AG09309 (cell line): ENCODE measurements at regions not wholly inside any gene's neighbourhood (a gene's known extent, or its start where the extent isn't known, plus 50 kb on each side); places are given as distances from the start of the nearest gene placed in this dataset.

Experiments used
- DNase-seq: peaks from one replicate; pipeline ENCODE4 v3.0.0-alpha.2; 2010; ENCODE audit warnings: low read depth
- H3K4me3 ChIP-seq: 2 replicates; pipeline ENCODE4 v1.5.1; 2011; ENCODE audit warnings: mild to moderate bottlenecking, low read depth, low read length, moderate library complexity; ENCODE audit not compliant: control insufficient read depth
- TF ChIP-seq, protein P1 (sequence below): IDR thresholded peaks from 2 replicates; pipeline ENCODE4 v1.5.1; 2011; ENCODE audit warnings: mild to moderate bottlenecking, low read depth, low read length, inconsistent platforms; ENCODE audit not compliant: insufficient read depth, control insufficient read depth; ENCODE audit errors: missing control alignments

DNA sequence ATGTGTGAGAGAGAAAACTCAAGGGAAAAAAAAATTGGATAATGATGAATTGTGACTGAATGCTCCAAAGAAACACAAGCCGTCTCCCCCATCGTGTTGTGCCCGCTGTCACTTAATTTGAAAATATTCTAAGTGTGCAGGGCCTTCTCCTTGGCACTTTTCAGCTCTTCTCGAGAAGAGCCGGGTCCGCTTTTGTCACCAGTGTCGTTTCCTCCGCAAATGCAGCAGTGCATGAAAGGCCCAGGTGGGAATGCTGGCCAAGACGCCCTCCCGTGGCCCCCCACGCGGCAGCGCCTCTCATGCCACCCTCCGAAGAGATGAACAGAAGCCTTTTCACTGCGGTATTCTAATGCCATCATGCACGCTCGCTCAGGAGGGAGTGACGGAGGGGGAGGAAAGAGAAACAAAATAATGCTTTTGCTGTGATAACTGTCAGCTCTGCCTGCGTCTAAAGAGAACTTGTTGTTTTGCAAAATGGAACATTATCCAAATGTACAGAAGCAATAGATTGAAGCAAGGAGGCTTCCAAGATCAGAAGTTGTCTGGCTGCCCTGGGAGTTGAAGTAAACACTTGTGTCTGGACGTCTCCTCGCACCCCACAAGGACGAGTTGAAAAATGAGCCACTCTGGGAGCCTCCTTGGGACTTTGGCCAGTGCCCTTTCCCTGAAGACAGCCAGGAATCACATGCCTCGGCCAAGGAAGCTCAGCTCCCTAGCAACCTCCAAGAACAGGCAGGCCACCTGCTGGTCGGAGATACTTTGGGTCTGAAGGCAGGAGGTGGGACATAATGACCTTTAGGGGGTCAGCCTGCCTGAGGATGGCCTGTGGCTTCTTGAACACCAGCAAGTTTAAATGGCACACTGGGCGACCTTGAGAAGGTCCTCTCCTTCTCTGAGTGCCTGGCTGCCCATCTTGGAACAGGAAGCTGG lies 166.1 kb upstream of the ZC3H12A start:
- DNase-seq: no peak
- TF ChIP-seq, protein P1, sequence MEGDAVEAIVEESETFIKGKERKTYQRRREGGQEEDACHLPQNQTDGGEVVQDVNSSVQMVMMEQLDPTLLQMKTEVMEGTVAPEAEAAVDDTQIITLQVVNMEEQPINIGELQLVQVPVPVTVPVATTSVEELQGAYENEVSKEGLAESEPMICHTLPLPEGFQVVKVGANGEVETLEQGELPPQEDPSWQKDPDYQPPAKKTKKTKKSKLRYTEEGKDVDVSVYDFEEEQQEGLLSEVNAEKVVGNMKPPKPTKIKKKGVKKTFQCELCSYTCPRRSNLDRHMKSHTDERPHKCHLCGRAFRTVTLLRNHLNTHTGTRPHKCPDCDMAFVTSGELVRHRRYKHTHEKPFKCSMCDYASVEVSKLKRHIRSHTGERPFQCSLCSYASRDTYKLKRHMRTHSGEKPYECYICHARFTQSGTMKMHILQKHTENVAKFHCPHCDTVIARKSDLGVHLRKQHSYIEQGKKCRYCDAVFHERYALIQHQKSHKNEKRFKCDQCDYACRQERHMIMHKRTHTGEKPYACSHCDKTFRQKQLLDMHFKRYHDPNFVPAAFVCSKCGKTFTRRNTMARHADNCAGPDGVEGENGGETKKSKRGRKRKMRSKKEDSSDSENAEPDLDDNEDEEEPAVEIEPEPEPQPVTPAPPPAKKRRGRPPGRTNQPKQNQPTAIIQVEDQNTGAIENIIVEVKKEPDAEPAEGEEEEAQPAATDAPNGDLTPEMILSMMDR: no peak
- no peak overlapping the region for H3K4me3 ChIP-seq

DNA sequence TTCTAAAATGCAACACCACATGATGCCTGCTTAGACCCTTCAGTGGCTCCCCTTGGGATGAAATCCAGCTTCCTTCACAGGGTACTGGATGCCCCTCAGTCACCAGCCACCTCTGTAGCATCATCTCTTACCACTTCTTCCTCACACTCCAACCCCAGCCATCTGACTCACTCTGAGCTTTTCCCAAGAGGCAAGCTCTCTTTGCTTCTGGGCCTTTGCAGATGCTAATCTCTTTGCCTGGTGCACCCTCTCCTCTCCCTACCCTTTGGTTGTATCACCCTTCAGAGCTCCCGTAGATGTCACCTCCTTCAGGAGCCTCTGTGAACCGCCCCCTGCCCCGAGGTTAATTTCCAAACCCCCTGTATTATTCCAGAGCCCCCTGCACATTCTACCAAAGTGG lies 164.8 kb upstream of the ZC3H12A start:
- TF ChIP-seq, protein P1: no peak
- DNase-seq: no peak
- H3K4me3 ChIP-seq: no peak overlapping the region

DNA sequence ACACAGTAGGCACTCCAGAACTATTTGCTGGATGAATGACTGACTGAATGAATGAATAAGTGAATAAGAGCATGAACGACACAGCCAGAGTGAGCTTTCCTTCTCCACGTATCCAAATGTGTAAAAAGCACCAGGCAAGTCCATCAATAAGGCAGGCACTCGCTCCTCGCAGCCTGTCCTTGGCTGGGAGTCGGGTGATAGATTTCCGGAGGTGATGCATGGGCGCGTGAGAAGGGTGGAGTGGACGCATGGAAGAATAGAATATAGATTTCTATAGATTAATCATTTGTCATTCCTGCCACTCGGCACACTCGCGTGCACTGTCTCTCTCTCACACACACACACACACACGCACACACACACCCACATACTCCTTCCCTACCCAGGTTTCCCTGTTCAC lies 164.3 kb upstream of the ZC3H12A start:
- DNase-seq: no peak
- TF ChIP-seq, protein P1: no peak

DNA sequence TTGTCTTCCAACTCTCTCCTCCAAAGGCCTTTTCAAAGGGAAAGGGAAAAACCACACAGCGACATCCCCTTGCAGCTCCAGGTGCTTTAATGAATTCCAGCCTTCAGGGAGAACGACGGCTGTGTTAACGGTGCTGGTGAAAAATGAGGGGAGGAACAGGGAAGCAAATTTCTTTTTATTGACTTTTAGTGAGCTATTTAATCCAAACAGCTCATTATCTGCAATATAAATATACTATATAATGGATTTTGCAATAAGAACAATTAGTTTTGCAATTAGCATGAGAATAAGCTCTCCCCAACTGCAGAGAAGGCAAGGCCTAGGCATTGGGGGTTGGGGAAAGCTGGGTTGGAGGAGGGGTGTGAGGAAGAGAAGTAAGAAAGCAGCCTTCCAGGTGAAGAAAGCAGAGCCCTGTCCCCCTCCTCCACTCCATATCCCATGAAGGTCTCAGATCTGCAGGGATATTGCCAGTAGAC lies 159.0 kb upstream of the ZC3H12A start:
- TF ChIP-seq, protein P1: no peak
- no peak overlapping the region for H3K4me3 ChIP-seq
- no peak for DNase-seq

More for the DNA sequence above, 164.3 kb upstream of the ZC3H12A start:
- no peak overlapping the region for H3K4me3 ChIP-seq

DNA sequence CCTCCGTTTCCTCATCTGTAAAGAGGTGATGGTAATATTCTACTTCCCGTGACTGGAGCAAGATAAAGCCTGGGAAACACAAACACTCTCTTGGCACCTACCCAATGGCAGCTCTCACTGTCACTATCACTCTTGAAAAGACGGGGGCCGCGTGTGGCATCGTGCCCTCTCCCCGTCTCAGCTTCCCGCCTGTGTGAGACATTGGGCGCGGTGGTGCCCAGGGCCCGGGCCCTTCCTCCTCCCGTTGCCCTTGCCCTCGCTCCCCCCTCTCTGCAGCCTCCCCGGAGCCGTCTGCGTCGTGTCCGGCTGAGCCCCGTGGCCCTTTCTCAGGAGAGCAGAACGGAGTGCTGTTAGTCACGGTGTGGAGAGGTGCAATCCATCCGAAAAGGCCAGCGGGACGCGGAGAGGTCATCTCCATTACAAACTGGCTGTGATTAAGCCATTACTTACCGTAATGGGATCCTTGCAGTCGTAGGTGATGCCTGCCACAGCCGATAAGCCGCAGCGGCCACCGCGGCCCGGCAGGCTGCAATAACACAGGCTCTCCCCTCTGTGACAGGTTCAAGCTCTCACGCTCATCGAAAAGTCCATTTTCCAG lies 156.4 kb upstream of the ZC3H12A start:
- TF ChIP-seq, protein P1: no peak
- H3K4me3 ChIP-seq: no peak overlapping the region
- DNase-seq: no peak

DNA sequence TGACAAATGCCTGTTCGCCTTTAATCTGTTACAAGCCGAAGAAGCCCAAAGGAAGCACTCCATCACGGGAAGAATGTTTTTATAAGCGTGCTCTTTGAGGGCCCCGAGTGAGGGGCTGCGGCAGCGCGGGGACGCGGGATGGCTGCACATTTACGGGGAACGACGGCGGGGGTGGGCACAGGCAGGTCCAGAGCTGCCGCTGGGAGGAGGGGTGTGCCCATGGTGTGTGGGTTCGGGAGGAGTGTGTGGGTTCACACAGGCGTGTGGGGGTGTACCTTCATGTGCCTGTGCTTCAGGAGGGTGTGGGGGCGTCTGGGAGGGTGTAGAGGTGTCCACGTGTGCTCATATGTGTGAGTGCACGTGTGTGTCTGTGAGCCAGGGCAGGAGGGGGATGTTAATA lies 155.9 kb upstream of the ZC3H12A start:
- DNase-seq: no peak
- TF ChIP-seq, protein P1: no peak
- no peak overlapping the region for H3K4me3 ChIP-seq
